ENCODE measurements at regions not wholly inside any gene's neighbourhood (a gene's known extent, or its start where the extent isn't known, plus 50 kb on each side); places are given as distances from the start of the nearest gene placed in this dataset.

DNA sequence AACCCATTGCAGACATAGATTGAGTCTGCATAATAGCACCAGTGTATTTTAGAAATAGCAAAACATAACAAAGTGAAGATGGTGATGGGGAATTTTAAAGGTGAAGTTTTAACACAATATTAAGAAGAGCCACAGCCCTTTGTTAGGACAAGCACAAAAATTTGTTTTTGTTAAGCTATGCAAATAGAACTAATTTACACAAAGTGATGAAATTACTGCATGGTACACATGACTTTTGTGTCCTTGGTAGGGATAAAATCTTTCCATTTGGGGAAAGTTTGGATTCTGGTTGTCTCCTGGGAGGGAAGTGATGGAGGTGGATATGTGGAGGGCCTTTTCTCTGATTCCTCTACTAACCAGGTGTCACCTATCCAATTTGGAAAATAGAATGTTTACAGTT is 50.4 kb upstream of the MTNR1B start:
- Mint-ChIP-seq H3K36me3 (no peaks in the 10 kb centered on the region), H3K27me3 (peaks cover 0 to 12% (median 0%) of the 10 kb centered on the region in 5 donors), H3K4me1 (no peaks in the 10 kb centered on the region), H3K4me3 (no peak overlapping the region), H3K27ac (no peak overlapping the region), H3K9me3 (peaks cover 0 to 4% (median 0%) of the 10 kb centered on the region in 9 donors)
- POLR2A ChIA-PET, result no interaction called here
- ATAC-seq, result no peak
- DNase-seq, result no peak
